ENCODE measurements at regions not wholly inside any gene's neighbourhood (a gene's known extent, or its start where the extent isn't known, plus 50 kb on each side); places are given as distances from the start of the nearest gene placed in this dataset.

DNA sequence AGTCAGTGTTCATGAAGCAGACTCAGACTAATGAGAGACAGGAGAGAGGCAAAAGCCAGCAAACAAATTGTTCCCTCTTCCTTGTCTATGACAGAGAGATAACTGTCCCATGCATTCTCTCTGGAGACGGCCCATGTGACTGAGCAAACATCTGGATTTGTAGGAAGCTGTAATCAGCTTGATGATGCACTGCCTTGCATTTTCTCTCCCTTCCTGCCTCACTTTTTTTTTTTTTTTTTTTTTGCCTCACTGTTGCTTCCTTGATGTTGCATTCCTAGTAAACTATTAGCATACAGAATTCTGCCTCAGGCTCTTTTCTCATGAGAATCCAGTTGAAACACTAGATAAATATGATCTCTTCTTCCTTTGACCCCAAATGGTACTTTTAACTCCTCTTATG, 134.5 kb downstream of the HHIPL2 start:
- TF ChIP-seq, protein P1, sequence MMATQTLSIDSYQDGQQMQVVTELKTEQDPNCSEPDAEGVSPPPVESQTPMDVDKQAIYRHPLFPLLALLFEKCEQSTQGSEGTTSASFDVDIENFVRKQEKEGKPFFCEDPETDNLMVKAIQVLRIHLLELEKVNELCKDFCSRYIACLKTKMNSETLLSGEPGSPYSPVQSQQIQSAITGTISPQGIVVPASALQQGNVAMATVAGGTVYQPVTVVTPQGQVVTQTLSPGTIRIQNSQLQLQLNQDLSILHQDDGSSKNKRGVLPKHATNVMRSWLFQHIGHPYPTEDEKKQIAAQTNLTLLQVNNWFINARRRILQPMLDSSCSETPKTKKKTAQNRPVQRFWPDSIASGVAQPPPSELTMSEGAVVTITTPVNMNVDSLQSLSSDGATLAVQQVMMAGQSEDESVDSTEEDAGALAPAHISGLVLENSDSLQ (IDR thresholded peaks at IDR 0.05), result no peak
- TF ChIP-seq FOXM1 (IDR thresholded peaks at IDR 0.05; ENCODE audit: borderline replicate concordance) (no peak), BHLHE40 (IDR thresholded peaks at IDR 0.05; ENCODE audit: borderline replicate concordance) (no peak), FOXK2 (IDR thresholded peaks at IDR 0.05) (no peak), NFRKB (IDR thresholded peaks at IDR 0.05) (no peak), HDGF (IDR thresholded peaks at IDR 0.05; ENCODE audit: borderline replicate concordance) (no peak), LEF1 (IDR thresholded peaks at IDR 0.05; ENCODE audit: borderline replicate concordance) (no peak), L3MBTL2 (conservative IDR thresholded peaks at IDR 0.05) (no peak), SP1 (IDR thresholded peaks at IDR 0.05) (no peak), FOXA1 (IDR thresholded peaks at IDR 0.05) (no peak), ZNF384 (IDR thresholded peaks at IDR 0.05) (no peak), ELF4 (IDR thresholded peaks at IDR 0.05) (no peak), CTBP1 (IDR thresholded peaks at IDR 0.05; ENCODE audit: borderline replicate concordance) (no peak), SUZ12 (IDR thresholded peaks at IDR 0.05) (no peak), TARDBP (IDR thresholded peaks at IDR 0.05) (no peak), ARNT (IDR thresholded peaks at IDR 0.05) (no peak)
- ChIA-PET CTCF (no interaction called here), POLR2A (no interaction called here)
- DNase-seq (ENCODE audit: extremely low spot score), result no peak

DNA sequence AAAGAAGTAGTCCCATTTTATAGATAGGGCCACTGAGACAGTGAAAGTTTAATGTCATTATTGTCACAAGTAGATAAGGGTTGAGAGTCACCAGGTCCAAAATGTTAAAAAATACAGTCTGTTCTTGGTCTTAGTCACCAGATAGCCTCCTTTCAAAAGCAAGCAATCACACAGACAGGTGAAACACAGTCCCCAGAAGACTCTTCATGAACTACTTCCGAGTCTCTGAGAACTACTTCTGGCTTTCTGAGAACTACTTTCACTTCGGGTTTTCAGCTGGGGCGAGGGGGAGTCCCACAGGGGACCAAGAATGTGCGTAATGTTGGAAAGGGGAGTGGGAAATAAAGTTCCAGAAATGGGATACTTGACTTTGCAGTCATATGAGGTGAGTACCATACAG, 143.2 kb downstream of the HHIPL2 start:
- ChIA-PET POLR2A (no interaction called here), CTCF (no interaction called here)
- no peak for DNase-seq (ENCODE audit: extremely low spot score)
- TF ChIP-seq, protein P1 (IDR thresholded peaks at IDR 0.05), result no peak
- TF ChIP-seq ELF4 (IDR thresholded peaks at IDR 0.05) (no peak), L3MBTL2 (conservative IDR thresholded peaks at IDR 0.05) (no peak), CTBP1 (IDR thresholded peaks at IDR 0.05; ENCODE audit: borderline replicate concordance) (no peak), LEF1 (IDR thresholded peaks at IDR 0.05; ENCODE audit: borderline replicate concordance) (no peak), FOXM1 (IDR thresholded peaks at IDR 0.05; ENCODE audit: borderline replicate concordance) (no peak), ZNF384 (IDR thresholded peaks at IDR 0.05) (no peak), FOXA1 (IDR thresholded peaks at IDR 0.05) (no peak), BHLHE40 (IDR thresholded peaks at IDR 0.05; ENCODE audit: borderline replicate concordance) (no peak), HDGF (IDR thresholded peaks at IDR 0.05; ENCODE audit: borderline replicate concordance) (no peak), FOXK2 (IDR thresholded peaks at IDR 0.05) (no peak), NFRKB (IDR thresholded peaks at IDR 0.05) (no peak), SUZ12 (IDR thresholded peaks at IDR 0.05) (no peak), TARDBP (IDR thresholded peaks at IDR 0.05) (no peak)

DNA sequence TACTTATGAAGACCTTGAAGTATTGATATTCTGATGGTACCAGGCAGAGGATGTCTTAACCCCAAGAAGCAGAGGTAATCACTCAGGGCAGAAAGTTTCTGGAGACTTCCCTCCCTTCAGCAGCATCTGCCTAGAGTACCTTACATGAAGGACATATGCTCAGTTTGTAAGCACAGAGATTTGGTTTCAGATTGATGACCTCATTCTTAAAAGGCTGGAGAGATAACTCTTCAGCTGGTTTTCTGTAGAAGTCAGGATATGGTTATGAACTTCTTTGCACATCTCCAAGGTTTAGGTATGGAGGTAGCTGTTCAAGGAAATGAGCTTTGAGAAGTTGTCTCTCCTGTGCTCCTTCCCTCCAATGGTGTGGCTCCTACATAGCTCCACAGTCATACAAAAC, 148.7 kb downstream of the HHIPL2 start:
- no peak for DNase-seq (ENCODE audit: extremely low spot score)
- TF ChIP-seq TARDBP (IDR thresholded peaks at IDR 0.05) (no peak), FOXM1 (IDR thresholded peaks at IDR 0.05; ENCODE audit: borderline replicate concordance) (no peak), ELF4 (IDR thresholded peaks at IDR 0.05) (no peak), BHLHE40 (IDR thresholded peaks at IDR 0.05; ENCODE audit: borderline replicate concordance) (no peak), SUZ12 (IDR thresholded peaks at IDR 0.05) (no peak), NFRKB (IDR thresholded peaks at IDR 0.05) (no peak)
- TF ChIP-seq, protein P1 (IDR thresholded peaks at IDR 0.05), result no peak
- ChIA-PET CTCF (no interaction called here), POLR2A (no interaction called here)

DNA sequence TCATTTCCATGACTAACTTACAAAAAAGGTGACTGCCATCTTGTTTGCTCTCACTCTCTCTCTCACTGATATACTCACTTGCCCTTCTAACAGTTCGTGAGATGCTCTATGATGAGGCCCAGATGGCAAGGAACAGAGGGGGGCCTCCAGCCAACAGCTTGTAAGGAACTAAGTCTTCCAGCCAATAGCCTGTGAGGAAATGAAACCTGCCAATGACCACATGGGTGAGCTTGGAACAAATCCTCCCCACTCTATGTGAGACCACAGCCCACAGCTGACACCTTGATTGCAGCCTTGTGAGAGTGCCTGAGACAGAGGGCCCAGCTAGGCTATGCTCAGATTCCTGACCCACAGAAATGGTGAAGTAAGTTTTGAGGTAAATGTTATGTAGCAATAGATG, 153.7 kb downstream of the HHIPL2 start:
- CTCF ChIA-PET, result no interaction called here
- no peak for DNase-seq (ENCODE audit: extremely low spot score)
- no peak for TF ChIP-seq FOXK2 (IDR thresholded peaks at IDR 0.05)
- TF ChIP-seq L3MBTL2 (conservative IDR thresholded peaks at IDR 0.05), result no peak
- TF ChIP-seq LEF1 (IDR thresholded peaks at IDR 0.05; ENCODE audit: borderline replicate concordance), result no peak
- TF ChIP-seq CTBP1 (IDR thresholded peaks at IDR 0.05; ENCODE audit: borderline replicate concordance), result no peak
- TF ChIP-seq TARDBP (IDR thresholded peaks at IDR 0.05), result no peak
- POLR2A ChIA-PET, result no interaction called here

DNA sequence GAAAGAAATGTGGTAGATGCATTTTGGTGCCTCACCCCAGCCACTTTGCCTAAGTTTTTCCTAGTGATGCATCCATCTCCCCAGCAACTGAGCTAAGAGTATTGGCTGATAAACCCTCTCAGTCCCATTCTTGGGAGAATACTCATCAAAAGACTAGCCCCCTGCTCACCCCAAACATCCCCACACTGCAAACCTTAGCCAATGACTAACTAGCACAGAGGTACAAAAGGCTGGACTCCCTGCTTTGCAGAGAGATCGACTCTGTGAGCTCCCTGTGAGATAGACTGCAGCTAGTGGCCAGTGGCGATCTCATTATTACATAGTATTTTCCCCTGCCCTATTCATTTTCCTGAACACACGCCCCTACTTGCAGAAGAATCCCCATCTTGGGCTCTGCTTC, 155.3 kb downstream of the HHIPL2 start:
- TF ChIP-seq SUZ12 (IDR thresholded peaks at IDR 0.05) (no peak), FOXA1 (IDR thresholded peaks at IDR 0.05) (no peak), LEF1 (IDR thresholded peaks at IDR 0.05; ENCODE audit: borderline replicate concordance) (no peak)
- DNase-seq (ENCODE audit: extremely low spot score), result no peak
- POLR2A ChIA-PET, result no interaction called here
- CTCF ChIA-PET, result no interaction called here

DNA sequence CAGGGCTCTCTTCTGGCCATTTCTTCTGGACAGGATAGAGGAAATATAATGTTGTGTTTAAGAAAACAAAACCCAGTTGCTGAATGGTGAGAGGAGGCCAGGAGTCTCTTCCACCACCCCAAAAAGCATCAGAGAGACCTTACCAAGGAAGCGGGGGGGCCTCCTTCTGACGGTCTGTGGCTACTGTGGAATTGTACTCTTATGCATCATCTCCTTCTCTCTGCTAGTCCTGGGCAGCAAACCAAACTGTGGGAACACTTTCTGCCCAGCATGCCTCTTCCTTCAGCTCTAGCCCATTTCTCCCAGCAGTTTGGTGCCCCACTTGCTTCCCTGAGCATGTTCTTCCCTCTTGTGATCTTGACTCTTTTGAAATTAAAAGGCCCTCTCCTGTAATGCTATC, 157.7 kb downstream of the HHIPL2 start:
- ChIA-PET POLR2A (no interaction called here), CTCF (no interaction called here)
- DNase-seq (ENCODE audit: extremely low spot score), result no peak
- TF ChIP-seq FOXA1 (IDR thresholded peaks at IDR 0.05) (no peak), LEF1 (IDR thresholded peaks at IDR 0.05; ENCODE audit: borderline replicate concordance) (no peak), L3MBTL2 (conservative IDR thresholded peaks at IDR 0.05) (no peak), SP1 (IDR thresholded peaks at IDR 0.05) (no peak), ELF4 (IDR thresholded peaks at IDR 0.05) (no peak)

DNA sequence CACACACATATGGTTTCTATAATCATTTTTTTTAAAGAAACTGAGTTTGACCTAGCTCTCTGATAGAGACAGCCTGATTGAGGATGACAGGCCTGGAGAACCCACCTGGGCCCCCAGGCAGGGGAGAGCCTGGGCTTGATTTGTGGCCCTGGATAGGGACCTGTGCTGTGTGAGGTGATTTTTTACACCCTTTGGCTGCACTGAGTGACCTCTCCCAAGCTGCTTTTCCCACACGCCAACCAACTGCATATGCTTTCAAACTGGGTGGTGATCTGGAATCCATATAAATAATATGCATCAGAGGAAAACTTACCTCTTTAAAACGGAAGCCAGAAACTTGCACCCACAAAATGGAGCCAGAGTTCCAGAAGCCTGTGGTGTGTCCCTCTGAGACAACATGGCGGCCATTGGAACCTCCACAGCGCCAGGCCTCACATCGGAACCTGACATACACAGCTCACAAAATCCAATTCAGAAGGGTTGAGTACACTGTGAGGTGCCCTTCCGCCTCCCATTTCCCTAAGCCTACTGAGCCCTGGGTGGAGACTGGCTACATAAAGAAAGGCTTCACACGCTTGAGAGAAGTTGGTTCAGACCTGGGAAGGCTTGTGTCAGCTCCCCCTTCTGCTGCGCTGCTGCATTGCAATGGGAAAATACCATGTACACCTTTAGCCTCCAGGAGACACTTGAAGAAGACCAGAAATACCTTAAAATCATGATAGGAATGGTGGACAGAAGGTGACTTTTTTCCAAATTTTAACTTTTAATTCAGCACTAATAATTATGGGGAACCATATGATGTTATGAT, 160.7 kb downstream of the HHIPL2 start:
- POLR2A ChIA-PET, result no interaction called here
- peak; percentile 46 for DNase-seq (ENCODE audit: extremely low spot score)
- CTCF ChIA-PET, result no interaction called here
- TF ChIP-seq ARNT (IDR thresholded peaks at IDR 0.05) (no peak), HDGF (IDR thresholded peaks at IDR 0.05; ENCODE audit: borderline replicate concordance) (no peak), ZNF384 (IDR thresholded peaks at IDR 0.05) (no peak), ELF4 (IDR thresholded peaks at IDR 0.05) (no peak), SP1 (IDR thresholded peaks at IDR 0.05) (no peak), BHLHE40 (IDR thresholded peaks at IDR 0.05; ENCODE audit: borderline replicate concordance) (no peak), FOXM1 (IDR thresholded peaks at IDR 0.05; ENCODE audit: borderline replicate concordance) (no peak), FOXA1 (IDR thresholded peaks at IDR 0.05) (no peak), NFRKB (IDR thresholded peaks at IDR 0.05) (no peak), SUZ12 (IDR thresholded peaks at IDR 0.05) (no peak), L3MBTL2 (conservative IDR thresholded peaks at IDR 0.05) (no peak), FOXK2 (IDR thresholded peaks at IDR 0.05) (no peak), TARDBP (IDR thresholded peaks at IDR 0.05) (no peak), LEF1 (IDR thresholded peaks at IDR 0.05; ENCODE audit: borderline replicate concordance) (no peak), CTBP1 (IDR thresholded peaks at IDR 0.05; ENCODE audit: borderline replicate concordance) (no peak)
- TF ChIP-seq, protein P1 (IDR thresholded peaks at IDR 0.05), result no peak
